ENCODE measurements at regions not wholly inside any gene's neighbourhood (a gene's known extent, or its start where the extent isn't known, plus 50 kb on each side); places are given as distances from the start of the nearest gene placed in this dataset.

DNA sequence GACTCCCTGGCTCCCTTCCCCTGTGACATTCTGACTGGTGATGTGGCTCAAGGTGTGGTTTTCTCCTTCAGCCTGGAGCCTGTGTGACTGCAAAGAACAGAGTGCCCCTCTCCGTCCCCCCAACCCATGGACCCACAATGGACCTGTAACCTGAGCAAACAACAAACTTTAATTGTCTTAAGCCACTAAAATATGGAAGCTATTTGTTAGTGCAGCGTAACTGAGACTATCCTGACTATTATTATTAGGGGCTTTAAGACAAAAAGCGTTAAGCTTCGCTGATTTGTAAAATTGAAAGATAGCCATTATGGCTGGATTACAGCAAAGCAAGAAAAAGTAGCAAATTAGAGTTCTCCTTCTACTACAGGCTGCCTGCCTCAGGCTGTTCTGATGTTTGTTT, 426.9 kb downstream of the STK39 start:
- no peak for TF ChIP-seq CTCF (IDR thresholded peaks at IDR 0.05; ENCODE audit: borderline replicate concordance, extremely low read depth, low read length, poor library complexity, severe bottlenecking)
- TF ChIP-seq EZH2 (IDR thresholded peaks at IDR 0.05; ENCODE audit: borderline replicate concordance, low read depth, low read length, severe bottlenecking), result no peak
